ENCODE measurements at regions not wholly inside any gene's neighbourhood (a gene's known extent, or its start where the extent isn't known, plus 50 kb on each side); places are given as distances from the start of the nearest gene placed in this dataset.
A peak's percentile ranks its signal among the peaks of the same experiment; 100 is the strongest.

DNA sequence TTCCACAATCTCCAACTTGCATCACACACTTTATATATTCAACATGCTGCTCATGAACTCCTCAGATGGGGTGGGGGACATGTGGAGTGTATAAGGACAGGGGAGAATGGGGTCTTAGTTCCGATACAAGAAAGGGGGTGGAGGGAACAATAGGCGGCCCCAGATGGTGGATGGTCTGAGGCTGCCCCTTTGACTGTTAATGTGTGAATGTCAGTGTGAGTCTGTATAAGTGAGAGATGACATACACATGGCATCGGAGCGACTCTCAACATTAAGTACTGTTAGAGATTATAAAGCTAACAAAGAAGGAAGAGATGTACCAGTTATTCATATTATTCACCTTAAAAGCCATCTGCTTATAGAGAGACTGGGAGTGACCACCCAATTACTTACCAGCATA is 193.1 kb downstream of the AXIN2 start:
- Histone ChIP-seq H3K36me3 (ENCODE audit: control insufficient read depth, insufficient read depth, low read length) (no peaks in the 10 kb centered on the region), H3K4me1 (ENCODE audit: control insufficient read depth, insufficient read depth, low read length, poor library complexity, severe bottlenecking) (no peaks in the 10 kb centered on the region), H3K27ac (ENCODE audit: low read depth, low read length, severe bottlenecking) (no peak overlapping the region), H3K9me3 (ENCODE audit: control insufficient read depth, low read length) (no peaks in the 10 kb centered on the region), H3K4me3 (ENCODE audit: extremely low read depth, insufficient read depth, low read length, poor library complexity, severe bottlenecking) (no peak overlapping the region)
- WGBS, 2 experiments (ENCODE audit: insufficient coverage in 2 of 2) = 86 to 95% methylated on average over 2 of the region's 4 CpGs

DNA sequence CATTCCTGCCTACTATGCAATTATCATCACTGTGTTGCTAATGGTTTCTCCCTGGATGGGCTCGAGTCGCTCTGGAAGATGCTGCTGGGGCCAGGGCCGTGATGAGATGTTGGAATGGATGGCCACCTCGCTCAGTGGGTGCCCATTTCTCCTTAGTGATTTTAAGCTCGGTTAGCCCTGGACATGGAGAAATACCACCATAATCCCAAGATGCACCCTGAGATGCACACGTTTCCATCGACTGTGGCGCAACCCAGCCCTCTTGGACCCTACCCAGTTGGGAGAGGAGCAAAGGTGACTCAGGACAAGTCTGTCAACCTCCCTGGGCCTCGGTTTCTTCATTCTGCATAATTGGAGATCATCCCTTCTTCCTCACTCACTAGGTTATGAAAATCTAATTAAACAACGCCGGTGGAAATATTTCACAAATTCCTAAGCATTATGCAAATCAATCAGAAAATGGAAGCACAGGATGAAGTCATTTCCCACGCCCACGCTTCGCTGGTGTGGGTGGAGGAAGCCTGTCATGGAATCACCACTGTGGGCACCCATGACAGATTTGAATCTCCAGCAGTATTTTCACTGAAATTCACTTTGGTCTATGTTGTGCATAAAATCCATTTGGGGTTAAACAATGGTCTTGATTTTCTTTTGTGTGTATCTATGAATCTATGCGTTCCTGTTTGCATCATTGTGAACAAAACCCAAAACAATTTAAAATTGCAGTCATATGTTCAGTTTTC is 195.2 kb downstream of the AXIN2 start:
- Histone ChIP-seq H3K27ac (ENCODE audit: low read depth, low read length, severe bottlenecking) (peak overlapping the region; percentile 71), H3K36me3 (ENCODE audit: control insufficient read depth, insufficient read depth, low read length) (no peaks in the 10 kb centered on the region), H3K4me1 (ENCODE audit: control insufficient read depth, insufficient read depth, low read length, poor library complexity, severe bottlenecking) (no peaks in the 10 kb centered on the region), H3K9me3 (ENCODE audit: control insufficient read depth, low read length) (no peaks in the 10 kb centered on the region), H3K4me3 (ENCODE audit: extremely low read depth, insufficient read depth, low read length, poor library complexity, severe bottlenecking) (no peak overlapping the region)
- WGBS, 2 experiments (ENCODE audit: insufficient coverage in 2 of 2) = 95 to 97% methylated on average over 7 to 10 of the region's 15 CpGs

DNA sequence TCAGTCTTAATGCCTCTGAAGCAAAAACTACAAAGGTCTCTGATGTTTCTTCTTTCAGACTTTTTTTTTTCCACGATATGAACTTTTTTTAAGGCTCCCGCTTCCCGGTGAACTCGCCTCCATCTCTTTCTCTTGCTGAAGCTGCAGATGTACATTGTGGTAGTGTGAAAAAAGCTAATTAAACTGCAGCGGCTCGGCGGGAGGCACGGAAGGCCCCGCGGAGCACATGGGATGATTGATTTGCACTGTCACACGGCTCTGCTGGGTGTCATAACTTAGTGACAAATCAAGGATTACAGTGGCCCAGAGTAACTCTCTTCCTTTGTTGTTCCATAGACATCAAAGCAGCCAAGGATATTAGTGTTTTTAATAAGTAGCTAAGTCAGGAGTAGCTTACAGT is 196.3 kb downstream of the AXIN2 start:
- no peaks in the 10 kb centered on the region for H3K9me3 ChIP-seq (ENCODE audit: control insufficient read depth, low read length)
- no peaks in the 10 kb centered on the region for H3K36me3 ChIP-seq (ENCODE audit: control insufficient read depth, insufficient read depth, low read length)
- H3K27ac ChIP-seq (ENCODE audit: low read depth, low read length, severe bottlenecking) = peak overlapping the region; percentile 71
- WGBS, 2 experiments (ENCODE audit: insufficient coverage in 2 of 2) = 74 to 88% methylated on average over 7 to 11 of the region's 11 CpGs
- peaks cover under 1% of the 10 kb centered on the region for H3K4me1 ChIP-seq (ENCODE audit: control insufficient read depth, insufficient read depth, low read length, poor library complexity, severe bottlenecking)
- no peak overlapping the region for H3K4me3 ChIP-seq (ENCODE audit: extremely low read depth, insufficient read depth, low read length, poor library complexity, severe bottlenecking)

DNA sequence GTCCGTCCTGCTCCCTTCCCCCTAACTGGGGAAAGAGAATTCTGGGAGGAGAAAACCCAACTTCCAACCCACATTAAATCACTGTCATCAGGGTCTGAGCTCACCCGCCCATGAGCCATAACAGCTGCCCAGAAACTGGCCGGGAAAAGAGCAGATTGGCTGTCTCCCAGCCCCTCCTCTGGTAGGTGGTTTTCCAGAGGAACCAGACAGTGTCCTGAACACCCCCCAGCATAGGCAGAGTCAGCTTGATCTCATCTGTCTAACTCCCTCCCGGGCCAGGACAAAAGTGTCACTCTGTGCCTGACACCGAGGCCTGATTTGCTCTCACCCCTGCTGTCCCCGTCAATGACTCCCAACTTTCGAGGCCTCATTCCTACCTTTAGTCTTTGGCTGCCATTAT is 197.0 kb downstream of the AXIN2 start:
- no peak overlapping the region for H3K4me3 ChIP-seq (ENCODE audit: extremely low read depth, insufficient read depth, low read length, poor library complexity, severe bottlenecking)
- no peaks in the 10 kb centered on the region for H3K36me3 ChIP-seq (ENCODE audit: control insufficient read depth, insufficient read depth, low read length)
- peak overlapping the region; percentile 71 for H3K27ac ChIP-seq (ENCODE audit: low read depth, low read length, severe bottlenecking)
- WGBS, 2 experiments (ENCODE audit: insufficient coverage in 2 of 2) = 67 to 72% methylated on average over 6 of the region's 7 CpGs
- no peaks in the 10 kb centered on the region for H3K9me3 ChIP-seq (ENCODE audit: control insufficient read depth, low read length)
- H3K4me1 ChIP-seq (ENCODE audit: control insufficient read depth, insufficient read depth, low read length, poor library complexity, severe bottlenecking) = peaks cover 8% of the 10 kb centered on the region

DNA sequence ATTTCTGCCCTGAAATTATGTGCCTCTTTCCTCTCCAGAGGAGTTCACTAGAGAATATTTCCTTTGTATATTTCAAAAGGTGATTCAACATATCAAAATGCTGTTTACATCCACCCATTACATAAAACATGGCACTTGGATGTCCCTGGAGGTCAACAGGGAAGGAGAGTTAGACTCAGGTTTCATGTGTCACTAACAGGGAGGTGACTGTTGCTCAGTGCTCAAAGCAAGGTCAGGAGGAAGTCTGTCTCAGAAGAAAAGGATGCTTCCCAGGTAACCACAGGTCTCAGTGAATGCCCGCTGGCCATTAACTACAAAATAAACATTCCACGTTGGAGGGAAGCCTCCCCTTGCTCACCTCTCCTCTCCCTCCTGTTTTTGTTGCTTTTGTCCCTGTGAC is 198.6 kb downstream of the AXIN2 start:
- no peak overlapping the region for H3K4me3 ChIP-seq (ENCODE audit: extremely low read depth, insufficient read depth, low read length, poor library complexity, severe bottlenecking)
- no peaks in the 10 kb centered on the region for H3K36me3 ChIP-seq (ENCODE audit: control insufficient read depth, insufficient read depth, low read length)
- 90% methylated on average over 2 of the region's 2 CpGs; no CpG with 5 or more reads in 1 of the 2 experiments for WGBS, 2 experiments (ENCODE audit: insufficient coverage in 2 of 2)
- peaks cover 21% of the 10 kb centered on the region for H3K4me1 ChIP-seq (ENCODE audit: control insufficient read depth, insufficient read depth, low read length, poor library complexity, severe bottlenecking)
- no peak overlapping the region for H3K27ac ChIP-seq (ENCODE audit: low read depth, low read length, severe bottlenecking)
- H3K9me3 ChIP-seq (ENCODE audit: control insufficient read depth, low read length) = no peaks in the 10 kb centered on the region

DNA sequence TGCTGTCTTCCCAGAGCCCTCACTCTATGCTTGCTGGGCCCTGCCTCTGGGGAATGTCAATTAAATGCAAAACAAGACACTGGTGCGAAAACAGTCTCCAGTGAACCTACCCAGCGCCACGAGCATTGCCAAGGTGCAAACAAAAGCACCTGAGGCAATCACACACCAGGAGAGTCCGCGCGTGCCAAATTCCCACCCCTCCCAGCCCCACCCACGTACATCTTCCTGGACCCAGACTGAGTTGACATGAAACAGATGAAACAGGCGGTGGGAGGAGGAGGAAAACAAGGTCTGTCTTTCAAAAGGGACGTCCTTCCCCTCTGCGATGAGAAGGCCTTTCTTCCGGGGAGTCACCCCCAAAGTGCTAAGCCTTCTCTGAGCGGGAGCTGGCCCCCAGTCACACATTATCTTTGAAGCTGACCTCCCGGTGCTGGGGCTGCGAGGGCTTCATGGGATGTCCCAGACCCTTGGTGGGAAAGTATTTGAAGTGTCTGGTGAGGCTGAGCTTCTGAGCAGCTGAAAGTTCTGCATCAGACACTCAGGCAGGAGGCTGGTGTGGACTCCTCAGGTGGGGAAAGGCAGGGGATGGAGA is 200.4 kb downstream of the AXIN2 start:
- no peaks in the 10 kb centered on the region for H3K9me3 ChIP-seq (ENCODE audit: control insufficient read depth, low read length)
- H3K27ac ChIP-seq (ENCODE audit: low read depth, low read length, severe bottlenecking) = no peak overlapping the region
- no peaks in the 10 kb centered on the region for H3K36me3 ChIP-seq (ENCODE audit: control insufficient read depth, insufficient read depth, low read length)
- H3K4me3 ChIP-seq (ENCODE audit: extremely low read depth, insufficient read depth, low read length, poor library complexity, severe bottlenecking) = no peak overlapping the region
- H3K4me1 ChIP-seq (ENCODE audit: control insufficient read depth, insufficient read depth, low read length, poor library complexity, severe bottlenecking) = peaks cover 21% of the 10 kb centered on the region
- 85% methylated on average over 4 to 7 of the region's 14 CpGs for WGBS, 2 experiments (ENCODE audit: insufficient coverage in 2 of 2)

DNA sequence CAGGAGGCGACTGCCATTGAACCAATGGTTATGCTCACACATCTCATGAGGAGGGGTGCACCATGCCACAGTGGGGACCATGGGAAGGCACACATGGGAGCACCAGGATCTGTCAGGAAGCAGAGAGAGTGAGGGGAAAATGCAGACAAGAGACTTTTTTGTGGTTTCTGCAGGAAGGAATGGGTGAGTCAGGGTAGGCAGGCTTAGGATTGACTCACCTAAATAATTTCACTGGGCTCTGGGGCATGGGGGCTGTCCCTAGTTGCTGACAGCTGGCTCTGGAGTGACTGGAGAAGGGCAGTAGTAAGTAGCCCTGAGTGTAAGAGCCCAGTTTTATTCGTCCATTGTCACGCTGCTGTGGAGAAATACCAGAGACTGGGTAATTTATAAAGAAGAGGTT is 202.4 kb downstream of the AXIN2 start:
- Histone ChIP-seq H3K4me1 (ENCODE audit: control insufficient read depth, insufficient read depth, low read length, poor library complexity, severe bottlenecking) (peaks cover 21% of the 10 kb centered on the region), H3K36me3 (ENCODE audit: control insufficient read depth, insufficient read depth, low read length) (no peaks in the 10 kb centered on the region), H3K9me3 (ENCODE audit: control insufficient read depth, low read length) (no peaks in the 10 kb centered on the region), H3K4me3 (ENCODE audit: extremely low read depth, insufficient read depth, low read length, poor library complexity, severe bottlenecking) (no peak overlapping the region), H3K27ac (ENCODE audit: low read depth, low read length, severe bottlenecking) (peak overlapping the region; percentile 69)
- 83 to 86% methylated on average over 3 of the region's 3 CpGs for WGBS, 2 experiments (ENCODE audit: insufficient coverage in 2 of 2)

DNA sequence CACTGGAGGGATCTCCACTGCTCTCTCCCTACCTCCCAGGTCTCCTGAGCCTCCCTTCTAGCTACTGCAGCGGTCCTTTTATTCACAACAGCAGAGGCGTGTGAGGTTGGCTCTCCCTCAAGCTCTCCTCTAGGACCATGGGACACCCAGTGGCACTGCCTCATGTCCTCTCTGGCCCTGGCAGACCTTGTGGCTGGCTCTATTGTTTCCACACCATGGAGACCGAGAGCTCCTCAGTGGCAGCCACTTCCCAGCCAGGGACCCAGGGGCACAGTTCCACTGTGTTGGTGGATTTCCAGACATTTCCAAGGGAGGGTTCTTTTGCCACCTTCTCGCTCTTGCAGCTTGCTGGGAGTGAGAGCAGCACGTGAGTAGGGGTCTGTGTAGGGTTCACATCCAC is 204.9 kb downstream of the AXIN2 start:
- Histone ChIP-seq H3K4me3 (ENCODE audit: extremely low read depth, insufficient read depth, low read length, poor library complexity, severe bottlenecking) (no peak overlapping the region), H3K27ac (ENCODE audit: low read depth, low read length, severe bottlenecking) (no peak overlapping the region), H3K9me3 (ENCODE audit: control insufficient read depth, low read length) (no peaks in the 10 kb centered on the region), H3K36me3 (ENCODE audit: control insufficient read depth, insufficient read depth, low read length) (no peaks in the 10 kb centered on the region), H3K4me1 (ENCODE audit: control insufficient read depth, insufficient read depth, low read length, poor library complexity, severe bottlenecking) (peaks cover 21% of the 10 kb centered on the region)
- 84 to 90% methylated on average over 3 to 5 of the region's 5 CpGs for WGBS, 2 experiments (ENCODE audit: insufficient coverage in 2 of 2)

DNA sequence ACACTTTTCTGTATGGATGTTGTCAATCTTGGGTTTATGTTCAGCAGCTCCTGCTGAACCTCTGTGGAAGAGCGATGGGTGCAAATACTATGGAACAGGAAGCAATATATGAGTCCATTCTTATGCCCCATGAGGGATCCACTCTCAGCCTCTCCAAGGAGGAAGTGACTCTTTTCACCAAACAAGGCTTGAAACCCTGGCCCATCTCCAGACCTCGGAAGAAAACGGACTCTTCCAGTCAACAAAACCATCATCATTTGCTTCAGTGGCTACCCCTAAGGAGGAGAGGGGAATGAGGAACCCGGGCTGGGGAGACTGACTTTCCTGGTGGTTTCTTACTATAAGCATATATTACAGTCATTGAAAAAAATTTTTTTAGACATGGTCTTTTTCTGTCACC is 206.2 kb downstream of the AXIN2 start:
- Histone ChIP-seq H3K9me3 (ENCODE audit: control insufficient read depth, low read length) (no peaks in the 10 kb centered on the region), H3K27ac (ENCODE audit: low read depth, low read length, severe bottlenecking) (no peak overlapping the region), H3K4me1 (ENCODE audit: control insufficient read depth, insufficient read depth, low read length, poor library complexity, severe bottlenecking) (peaks cover 21% of the 10 kb centered on the region), H3K4me3 (ENCODE audit: extremely low read depth, insufficient read depth, low read length, poor library complexity, severe bottlenecking) (no peak overlapping the region), H3K36me3 (ENCODE audit: control insufficient read depth, insufficient read depth, low read length) (no peaks in the 10 kb centered on the region)
- no CpG with 5 or more reads among the region's 4 CpGs for WGBS, 2 experiments (ENCODE audit: insufficient coverage in 2 of 2)

DNA sequence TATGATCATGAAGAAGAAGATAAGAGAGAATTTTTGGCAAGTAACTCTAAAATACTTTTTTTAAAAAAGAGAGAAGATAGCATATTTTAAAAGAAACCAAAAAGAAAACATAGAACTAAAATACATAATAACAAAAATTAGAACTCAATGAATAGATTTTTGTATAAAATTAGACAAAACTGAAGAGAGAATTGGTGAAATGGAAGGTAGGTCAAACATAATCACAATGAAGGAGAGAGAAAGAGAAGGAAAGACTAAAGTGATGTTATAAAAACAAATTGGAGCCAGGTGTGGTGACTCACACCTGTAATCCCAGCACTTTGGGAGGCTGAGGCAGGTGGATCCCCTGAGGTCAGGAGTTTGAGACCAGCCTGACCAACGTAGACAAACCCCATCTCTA is 211.5 kb downstream of the AXIN2 start:
- Histone ChIP-seq H3K36me3 (ENCODE audit: control insufficient read depth, insufficient read depth, low read length) (no peaks in the 10 kb centered on the region), H3K9me3 (ENCODE audit: control insufficient read depth, low read length) (peaks cover 5% of the 10 kb centered on the region), H3K4me1 (ENCODE audit: control insufficient read depth, insufficient read depth, low read length, poor library complexity, severe bottlenecking) (peaks cover 12% of the 10 kb centered on the region), H3K4me3 (ENCODE audit: extremely low read depth, insufficient read depth, low read length, poor library complexity, severe bottlenecking) (no peak overlapping the region), H3K27ac (ENCODE audit: low read depth, low read length, severe bottlenecking) (no peak overlapping the region)
- 60% methylated on average over 1 of the region's 1 CpG; no CpG with 5 or more reads in 1 of the 2 experiments for WGBS, 2 experiments (ENCODE audit: insufficient coverage in 2 of 2)

DNA sequence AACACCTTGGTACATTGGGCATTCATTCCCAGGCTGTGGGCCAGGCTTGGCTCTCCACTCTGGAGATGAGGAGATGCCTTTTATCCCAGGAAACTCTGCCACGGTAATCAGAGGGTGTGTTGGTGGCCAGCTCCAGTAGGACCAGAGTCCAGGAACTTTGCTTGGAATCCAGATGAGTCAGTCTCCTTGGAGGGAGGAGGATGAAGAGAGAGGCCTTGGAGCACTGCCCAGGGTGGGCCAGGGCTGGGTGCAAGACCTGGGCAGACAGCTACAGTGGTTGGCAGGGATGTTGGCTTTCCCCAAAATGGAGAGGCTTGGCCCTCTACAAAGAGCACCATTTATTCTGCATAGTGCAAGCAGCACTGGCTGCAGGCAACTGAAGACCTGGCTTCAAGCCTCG is 209.0 kb downstream of the RGS9 start:
- Histone ChIP-seq H3K36me3 (ENCODE audit: control insufficient read depth, insufficient read depth, low read length) (no peaks in the 10 kb centered on the region), H3K9me3 (ENCODE audit: control insufficient read depth, low read length) (peaks cover 5% of the 10 kb centered on the region), H3K4me3 (ENCODE audit: extremely low read depth, insufficient read depth, low read length, poor library complexity, severe bottlenecking) (no peak overlapping the region), H3K4me1 (ENCODE audit: control insufficient read depth, insufficient read depth, low read length, poor library complexity, severe bottlenecking) (peaks cover 14% of the 10 kb centered on the region), H3K27ac (ENCODE audit: low read depth, low read length, severe bottlenecking) (no peak overlapping the region)
- 97 to 100% methylated on average over 2 of the region's 2 CpGs for WGBS, 2 experiments (ENCODE audit: insufficient coverage in 2 of 2)

Measured in mesodermal cell (in vitro differentiated cells).